ENCODE measurements at regions not wholly inside any gene's neighbourhood (a gene's known extent, or its start where the extent isn't known, plus 50 kb on each side); places are given as distances from the start of the nearest gene placed in this dataset.

GRCh38 chr2:176508374-176508773 is 239.1 kb downstream of the MTX2 start:
- POLR2A ChIA-PET = no interaction called here
- no peaks in the 10 kb centered on the region for H3K36me3 Mint-ChIP-seq
- DNase-seq (no peak), ATAC-seq (ENCODE audit: low read depth) (no peak)
- no peak overlapping the region for H3K4me3 Mint-ChIP-seq
- peaks cover 12% of the 10 kb centered on the region for H3K27me3 Mint-ChIP-seq
- H3K9me3 Mint-ChIP-seq = no peaks in the 10 kb centered on the region
- no peak overlapping the region for H3K27ac Mint-ChIP-seq
- H3K4me1 Mint-ChIP-seq = peaks cover 8% of the 10 kb centered on the region

GRCh38 chr2:176508984-176509740 is 239.9 kb downstream of the MTX2 start:
- POLR2A ChIA-PET = no interaction called here
- Mint-ChIP-seq H3K36me3 (peaks cover 1% of the 10 kb centered on the region), H3K4me1 (peaks cover 8% of the 10 kb centered on the region), H3K27ac (no peak overlapping the region), H3K9me3 (no peaks in the 10 kb centered on the region), H3K27me3 (peaks cover 6% of the 10 kb centered on the region), H3K4me3 (no peak overlapping the region)
- no peak for DNase-seq
- ATAC-seq (ENCODE audit: low read depth) = peak; percentile 60

- no peak for DNase-seq
- Mint-ChIP-seq H3K4me1 (peaks cover 14% of the 10 kb centered on the region), H3K4me3 (no peak overlapping the region), H3K36me3 (peaks cover 1% of the 10 kb centered on the region), H3K27ac (no peak overlapping the region), H3K9me3 (no peaks in the 10 kb centered on the region), H3K27me3 (peaks cover 2% of the 10 kb centered on the region)
- ATAC-seq (ENCODE audit: low read depth) = no peak
- POLR2A ChIA-PET = no interaction called here
Observed at GRCh38 chr2:176514276-176514675, 245.0 kb downstream of the MTX2 start.

- Mint-ChIP-seq H3K9me3 (no peaks in the 10 kb centered on the region), H3K4me3 (no peak overlapping the region), H3K36me3 (peaks cover 1% of the 10 kb centered on the region), H3K4me1 (peaks cover 14% of the 10 kb centered on the region), H3K27ac (no peak overlapping the region), H3K27me3 (peaks cover 2% of the 10 kb centered on the region)
- POLR2A ChIA-PET = no interaction called here
- no peak for DNase-seq
- ATAC-seq (ENCODE audit: low read depth) = no peak
Observed at GRCh38 chr2:176514805-176515500, 245.7 kb downstream of the MTX2 start.

GRCh38 chr2:176516051-176516602 is 246.9 kb downstream of the MTX2 start:
- no peak overlapping the region for H3K4me3 Mint-ChIP-seq
- DNase-seq (no peak), ATAC-seq (ENCODE audit: low read depth) (no peak)
- no peak overlapping the region for H3K27ac Mint-ChIP-seq
- H3K9me3 Mint-ChIP-seq = no peaks in the 10 kb centered on the region
- peaks cover 14% of the 10 kb centered on the region for H3K4me1 Mint-ChIP-seq
- peaks cover 2% of the 10 kb centered on the region for H3K27me3 Mint-ChIP-seq
- POLR2A ChIA-PET = no interaction called here
- H3K36me3 Mint-ChIP-seq = peaks cover 1% of the 10 kb centered on the region

GRCh38 chr2:176518823-176519222 is 249.6 kb downstream of the MTX2 start:
- POLR2A ChIA-PET = no interaction called here
- H3K4me1 Mint-ChIP-seq = peaks cover 14% of the 10 kb centered on the region
- no peak overlapping the region for H3K4me3 Mint-ChIP-seq

GRCh38 chr2:176521878-176522670 is 252.8 kb downstream of the MTX2 start:
- H3K9me3 Mint-ChIP-seq = no peaks in the 10 kb centered on the region
- no peak overlapping the region for H3K27ac Mint-ChIP-seq
- no peaks in the 10 kb centered on the region for H3K4me1 Mint-ChIP-seq
- H3K27me3 Mint-ChIP-seq = peaks cover 9% of the 10 kb centered on the region
- no peak overlapping the region for H3K4me3 Mint-ChIP-seq
- DNase-seq (no peak), ATAC-seq (ENCODE audit: low read depth) (no peak)
- H3K36me3 Mint-ChIP-seq = no peaks in the 10 kb centered on the region
- POLR2A ChIA-PET = no interaction called here

More at GRCh38 chr2:176518823-176519222, 249.6 kb downstream of the MTX2 start:
- ATAC-seq (ENCODE audit: low read depth) (no peak), DNase-seq (no peak)
- Mint-ChIP-seq H3K36me3 (no peaks in the 10 kb centered on the region), H3K9me3 (no peaks in the 10 kb centered on the region), H3K27ac (no peak overlapping the region), H3K27me3 (no peaks in the 10 kb centered on the region)

- POLR2A ChIA-PET = no interaction called here
- H3K9me3 Mint-ChIP-seq = no peaks in the 10 kb centered on the region
- H3K4me3 Mint-ChIP-seq = no peak overlapping the region
- H3K36me3 Mint-ChIP-seq = no peaks in the 10 kb centered on the region
- DNase-seq (no peak), ATAC-seq (ENCODE audit: low read depth) (no peak)
- peaks cover 22% of the 10 kb centered on the region for H3K27me3 Mint-ChIP-seq
- no peaks in the 10 kb centered on the region for H3K4me1 Mint-ChIP-seq
- H3K27ac Mint-ChIP-seq = no peak overlapping the region
Observed at GRCh38 chr2:176525086-176525485, 255.8 kb downstream of the MTX2 start.

- ATAC-seq (ENCODE audit: low read depth) = no peak
- no peaks in the 10 kb centered on the region for H3K4me1 Mint-ChIP-seq
- POLR2A ChIA-PET = no interaction called here
- no peaks in the 10 kb centered on the region for H3K36me3 Mint-ChIP-seq
- no peak overlapping the region for H3K4me3 Mint-ChIP-seq
- no peak for DNase-seq
- H3K9me3 Mint-ChIP-seq = no peaks in the 10 kb centered on the region
- H3K27ac Mint-ChIP-seq = no peak overlapping the region
- H3K27me3 Mint-ChIP-seq = peaks cover 26% of the 10 kb centered on the region
Observed at GRCh38 chr2:176526995-176527901, 258.0 kb downstream of the MTX2 start.

GRCh38 chr2:176531608-176532007 is 262.4 kb downstream of the MTX2 start:
- no peak for ATAC-seq (ENCODE audit: low read depth)
- Mint-ChIP-seq H3K36me3 (no peaks in the 10 kb centered on the region), H3K9me3 (no peaks in the 10 kb centered on the region), H3K4me3 (no peak overlapping the region), H3K27ac (no peak overlapping the region), H3K4me1 (no peaks in the 10 kb centered on the region), H3K27me3 (peaks cover 28% of the 10 kb centered on the region)
- POLR2A ChIA-PET = no interaction called here
- no peak for DNase-seq

- DNase-seq = no peak
- H3K27me3 Mint-ChIP-seq = peaks cover 23% of the 10 kb centered on the region
- H3K9me3 Mint-ChIP-seq = no peaks in the 10 kb centered on the region
- H3K4me1 Mint-ChIP-seq = no peaks in the 10 kb centered on the region
- H3K4me3 Mint-ChIP-seq = no peak overlapping the region
- POLR2A ChIA-PET = no interaction called here
- no peak overlapping the region for H3K27ac Mint-ChIP-seq
- H3K36me3 Mint-ChIP-seq = no peaks in the 10 kb centered on the region
- ATAC-seq (ENCODE audit: low read depth) = no peak
Observed at GRCh38 chr2:176533505-176534193, 264.4 kb downstream of the MTX2 start.

- ATAC-seq (ENCODE audit: low read depth) (no peak), DNase-seq (no peak)
- Mint-ChIP-seq H3K4me3 (no peak overlapping the region), H3K27me3 (peaks cover 15% of the 10 kb centered on the region), H3K4me1 (no peaks in the 10 kb centered on the region), H3K9me3 (no peaks in the 10 kb centered on the region), H3K27ac (no peak overlapping the region), H3K36me3 (no peaks in the 10 kb centered on the region)
- POLR2A ChIA-PET = no interaction called here
Observed at GRCh38 chr2:176534798-176535466, 265.7 kb downstream of the MTX2 start.

Measured in activated naive CD8-positive, alpha-beta T cell treated with anti-CD3 and anti-CD28 coated beads, Interleukin-2, amount 10 ng/mL, durations not matched to agents 7 days and 5 days (primary cell).